ENCODE measurements at regions not wholly inside any gene's neighbourhood (a gene's known extent, or its start where the extent isn't known, plus 50 kb on each side); places are given as distances from the start of the nearest gene placed in this dataset.

DNA sequence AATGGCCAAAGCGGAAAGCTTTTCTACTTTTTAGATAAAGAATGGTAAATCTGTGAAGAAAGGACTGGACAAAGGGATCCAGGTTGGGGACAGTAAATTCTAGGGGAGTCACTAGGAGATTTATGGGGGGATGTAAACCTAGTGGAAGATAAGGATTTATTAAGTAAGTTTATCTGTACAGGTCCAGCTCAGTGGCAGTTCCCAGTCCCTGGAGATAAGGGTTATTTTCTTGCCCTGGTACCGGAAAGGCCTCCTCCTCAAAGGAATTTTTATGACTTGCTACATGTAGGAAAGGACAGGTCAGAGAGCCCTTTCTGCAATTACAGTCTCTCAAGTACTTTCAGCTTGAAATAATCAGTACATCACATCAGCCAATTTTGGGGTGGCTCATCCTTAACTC lies 72.6 kb upstream of the BICD1 start:
- H3K27ac ChIP-seq = no peak overlapping the region
- TF ChIP-seq, protein P1, sequence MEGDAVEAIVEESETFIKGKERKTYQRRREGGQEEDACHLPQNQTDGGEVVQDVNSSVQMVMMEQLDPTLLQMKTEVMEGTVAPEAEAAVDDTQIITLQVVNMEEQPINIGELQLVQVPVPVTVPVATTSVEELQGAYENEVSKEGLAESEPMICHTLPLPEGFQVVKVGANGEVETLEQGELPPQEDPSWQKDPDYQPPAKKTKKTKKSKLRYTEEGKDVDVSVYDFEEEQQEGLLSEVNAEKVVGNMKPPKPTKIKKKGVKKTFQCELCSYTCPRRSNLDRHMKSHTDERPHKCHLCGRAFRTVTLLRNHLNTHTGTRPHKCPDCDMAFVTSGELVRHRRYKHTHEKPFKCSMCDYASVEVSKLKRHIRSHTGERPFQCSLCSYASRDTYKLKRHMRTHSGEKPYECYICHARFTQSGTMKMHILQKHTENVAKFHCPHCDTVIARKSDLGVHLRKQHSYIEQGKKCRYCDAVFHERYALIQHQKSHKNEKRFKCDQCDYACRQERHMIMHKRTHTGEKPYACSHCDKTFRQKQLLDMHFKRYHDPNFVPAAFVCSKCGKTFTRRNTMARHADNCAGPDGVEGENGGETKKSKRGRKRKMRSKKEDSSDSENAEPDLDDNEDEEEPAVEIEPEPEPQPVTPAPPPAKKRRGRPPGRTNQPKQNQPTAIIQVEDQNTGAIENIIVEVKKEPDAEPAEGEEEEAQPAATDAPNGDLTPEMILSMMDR (IDR thresholded peaks at IDR 0.05) = no peak
- no peak for TF ChIP-seq ZFX (IDR thresholded peaks at IDR 0.05; ENCODE audit: borderline replicate concordance)

DNA sequence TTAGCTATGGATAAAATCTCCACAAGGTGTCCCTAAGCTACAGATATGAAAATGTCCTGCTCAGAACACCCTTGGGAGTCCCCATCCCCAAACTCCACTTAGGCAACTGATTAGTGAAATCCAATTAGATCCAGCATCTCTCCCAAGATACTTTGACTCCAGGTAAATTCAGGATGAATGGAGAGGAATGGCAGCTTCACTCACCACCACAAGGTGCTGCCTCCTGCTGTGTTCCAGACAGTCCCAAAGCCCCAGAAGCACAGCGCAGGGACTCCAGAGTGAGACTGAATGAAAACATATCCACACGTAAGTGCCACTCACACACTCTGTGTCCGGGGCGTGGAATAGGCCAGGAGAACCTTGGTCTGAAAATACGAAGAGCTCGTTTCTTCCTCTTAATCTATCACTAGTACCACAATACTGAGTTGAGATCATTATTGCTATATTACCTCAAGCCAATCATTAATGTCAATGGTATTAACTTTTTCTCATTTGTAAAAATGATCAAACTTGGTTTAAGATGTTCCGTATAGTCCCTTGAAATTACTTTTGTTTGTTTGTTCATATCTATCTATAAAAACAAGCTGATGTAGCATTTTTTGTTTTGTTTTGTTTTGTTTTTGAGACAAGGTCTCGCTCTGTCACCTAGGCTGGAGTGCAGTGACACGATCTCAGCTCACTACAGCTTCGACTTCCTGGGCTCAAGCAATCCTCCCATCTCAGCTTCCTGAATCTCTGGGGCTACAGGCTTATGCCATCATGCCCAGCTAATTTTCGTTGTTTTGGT lies 70.0 kb upstream of the BICD1 start:
- no peak overlapping the region for H3K27ac ChIP-seq
- TF ChIP-seq, protein P1 (IDR thresholded peaks at IDR 0.05) = no peak
- no peak for TF ChIP-seq ZFX (IDR thresholded peaks at IDR 0.05; ENCODE audit: borderline replicate concordance)

DNA sequence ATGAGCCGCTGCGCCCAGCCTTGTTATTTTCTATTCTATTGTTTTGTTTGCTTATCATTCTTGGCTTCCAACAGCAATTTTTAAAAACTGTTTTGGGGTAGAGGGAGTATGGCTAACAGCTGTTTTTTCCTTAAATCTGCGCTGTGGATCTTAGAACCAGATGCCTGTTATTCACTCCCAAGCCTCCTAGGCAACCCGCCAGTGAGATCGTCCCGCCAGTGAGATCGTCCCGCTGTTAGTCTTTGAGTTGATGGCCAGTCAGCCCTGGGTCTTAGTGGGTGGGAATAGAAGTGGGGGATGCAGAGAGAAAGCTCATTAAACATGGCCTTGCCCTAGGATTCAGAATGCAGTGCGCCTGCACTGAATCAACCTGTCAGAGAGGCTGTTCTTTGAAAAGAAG lies 67.3 kb upstream of the BICD1 start:
- H3K27ac ChIP-seq = no peak overlapping the region
- TF ChIP-seq ZFX (IDR thresholded peaks at IDR 0.05; ENCODE audit: borderline replicate concordance) = no peak
- TF ChIP-seq, protein P1 (IDR thresholded peaks at IDR 0.05) = no peak

DNA sequence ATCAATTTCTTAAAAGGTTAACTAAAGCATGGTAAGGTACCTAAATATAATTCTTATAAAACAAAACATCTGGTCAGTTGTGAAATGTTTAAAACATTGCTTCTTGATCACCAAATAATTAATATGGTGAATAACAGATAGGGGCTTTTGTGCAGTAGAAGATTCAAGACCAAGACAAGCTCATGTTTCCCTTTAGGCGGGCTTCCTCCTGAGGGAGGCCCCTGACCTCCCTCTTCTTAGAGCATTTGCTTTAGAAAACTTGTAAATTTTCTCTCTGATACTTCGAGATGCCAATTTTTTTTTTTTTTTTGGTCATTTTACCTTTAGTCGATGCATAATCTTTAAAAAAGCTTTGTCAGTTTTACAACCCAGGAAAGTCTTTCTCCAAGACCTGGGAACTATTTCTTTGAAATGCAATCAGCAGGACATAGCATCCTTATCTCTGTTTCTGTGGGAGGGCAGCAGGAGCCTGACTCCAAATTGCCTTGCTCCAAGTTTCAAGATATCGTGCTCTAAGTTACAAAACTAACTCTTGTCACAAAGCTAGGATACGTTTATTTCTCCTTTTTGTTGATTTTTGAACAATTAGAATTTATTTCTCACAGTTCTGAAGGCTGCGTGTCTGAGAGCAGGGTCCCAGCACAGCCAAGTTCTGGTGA lies 66.6 kb upstream of the BICD1 start:
- no peak overlapping the region for H3K27ac ChIP-seq
- no peak for TF ChIP-seq ZFX (IDR thresholded peaks at IDR 0.05; ENCODE audit: borderline replicate concordance)
- TF ChIP-seq, protein P1 (IDR thresholded peaks at IDR 0.05) = no peak

DNA sequence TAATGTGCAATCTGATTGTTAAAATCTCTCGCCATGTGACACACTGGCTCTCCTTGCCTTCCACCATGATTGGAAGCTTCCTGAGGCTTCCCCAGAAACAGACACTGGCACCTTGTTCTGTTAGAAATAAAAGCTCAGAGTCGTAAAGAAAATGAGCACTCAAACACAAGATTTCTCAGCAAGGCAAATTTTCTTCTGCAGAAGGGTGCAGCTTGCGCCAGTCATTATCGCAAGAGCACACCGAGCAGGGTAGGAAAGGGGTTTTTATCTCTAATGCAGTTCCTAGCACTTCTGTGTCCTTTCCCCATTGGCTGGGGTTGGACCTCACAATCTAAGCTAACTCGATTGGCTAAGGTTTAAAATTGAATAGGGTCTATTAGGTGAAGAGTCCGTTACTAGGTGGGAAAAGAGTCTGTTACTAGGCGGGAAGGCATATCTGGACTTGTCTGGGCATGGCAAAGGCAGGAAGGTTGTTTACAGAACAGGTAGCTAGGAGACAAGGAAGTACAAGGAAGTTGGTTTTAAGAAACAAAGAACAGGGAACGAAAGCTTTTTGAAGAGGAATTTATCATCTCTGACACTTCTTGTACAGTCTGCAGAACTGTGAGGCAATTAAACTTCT lies 62.6 kb upstream of the BICD1 start:
- TF ChIP-seq, protein P1 (IDR thresholded peaks at IDR 0.05) = no peak
- TF ChIP-seq ZFX (IDR thresholded peaks at IDR 0.05; ENCODE audit: borderline replicate concordance) = no peak
- no peak overlapping the region for H3K27ac ChIP-seq

DNA sequence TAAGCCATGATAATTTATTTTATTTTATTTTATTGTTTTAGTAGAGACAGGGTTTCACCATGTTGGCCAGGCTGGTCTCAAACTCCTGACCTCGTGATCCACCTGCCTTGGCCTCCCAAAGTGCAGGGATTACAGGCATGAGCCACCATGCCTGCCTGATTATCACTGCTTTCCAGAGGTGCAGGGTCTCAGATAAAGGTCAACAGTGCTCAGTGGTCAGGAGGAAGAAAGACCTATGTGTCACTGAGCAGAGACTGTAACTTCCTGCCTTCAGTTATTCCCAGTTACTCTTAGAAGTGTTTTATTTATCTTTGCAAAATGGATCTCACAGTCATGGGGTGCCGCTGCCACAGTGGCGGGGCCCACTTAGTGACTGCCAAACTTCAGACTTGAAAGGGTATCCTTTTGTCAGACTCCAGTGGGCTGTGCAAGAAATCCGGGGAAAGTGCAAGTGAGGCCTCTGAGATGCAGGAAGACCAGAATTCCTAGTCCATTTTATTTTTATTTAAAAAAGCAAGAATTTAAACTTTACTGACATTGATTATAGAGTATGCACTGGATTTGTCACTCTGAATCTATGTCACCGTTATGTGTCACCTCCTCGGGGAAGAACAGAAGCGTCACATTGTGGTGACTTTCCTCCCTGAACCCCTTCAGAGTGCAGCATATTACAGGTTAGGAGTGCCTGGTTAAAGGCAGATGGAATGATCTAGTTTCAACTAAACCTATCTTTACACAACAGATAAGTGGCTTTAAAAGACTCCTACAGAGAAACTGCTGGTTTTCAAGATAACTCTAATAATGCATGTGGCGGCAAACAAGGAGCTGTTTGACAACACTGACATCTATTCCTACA lies 59.1 kb upstream of the BICD1 start:
- TF ChIP-seq, protein P1 (IDR thresholded peaks at IDR 0.05) = no peak
- no peak for TF ChIP-seq ZFX (IDR thresholded peaks at IDR 0.05; ENCODE audit: borderline replicate concordance)
- H3K27ac ChIP-seq = no peak overlapping the region
